Umbilical cord (tissue), 1 donor: ENCODE measurements at regions not wholly inside any gene's neighbourhood (a gene's known extent, or its start where the extent isn't known, plus 50 kb on each side); places are given as distances from the start of the nearest gene placed in this dataset.
A peak's percentile ranks its signal among the peaks of the same experiment; 100 is the strongest.

Experiments used
- DNase-seq: peaks from one replicate; pipeline ENCODE4 v3.0.0-alpha.2; 2015; ENCODE audit warnings: low spot score

DNA sequence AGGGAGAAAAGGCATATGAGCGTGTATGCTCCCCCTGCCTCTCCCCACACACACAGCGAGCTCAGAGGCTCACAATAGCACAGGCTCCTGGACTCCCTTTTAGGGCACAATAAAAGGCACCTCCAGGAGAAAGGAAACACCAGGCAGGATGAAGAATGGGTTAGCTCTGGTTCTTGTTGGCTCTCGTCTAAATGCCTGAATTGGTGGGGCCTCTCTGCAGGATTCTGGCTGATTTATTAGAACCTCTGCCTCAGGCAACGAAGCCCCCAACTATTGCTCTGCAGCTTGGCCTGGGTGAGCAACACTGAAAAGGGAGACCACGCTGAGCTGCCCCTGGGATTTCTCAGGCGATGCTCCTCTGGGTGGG lies 590.9 kb upstream of the PLXNA2 start:
- peak; percentile 15 for DNase-seq

DNA sequence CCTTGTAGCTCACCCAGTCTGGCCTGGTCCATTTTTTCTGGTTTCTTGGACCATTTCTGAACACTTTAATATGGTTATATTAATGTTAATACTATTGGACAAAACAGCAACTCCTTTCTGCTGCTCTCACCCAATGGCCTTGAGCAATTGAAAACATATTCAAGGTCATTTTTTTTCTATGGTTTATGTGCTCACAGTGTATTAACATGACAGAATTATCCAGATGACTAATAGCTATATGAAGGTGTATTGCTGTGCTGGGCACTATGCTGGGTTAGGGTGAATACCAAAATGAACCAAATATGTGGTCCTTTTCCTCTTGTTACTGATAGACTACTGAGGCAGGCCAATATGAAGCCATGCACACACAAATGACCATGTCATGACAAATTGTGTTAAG lies 591.6 kb upstream of the PLXNA2 start:
- no peak for DNase-seq

DNA sequence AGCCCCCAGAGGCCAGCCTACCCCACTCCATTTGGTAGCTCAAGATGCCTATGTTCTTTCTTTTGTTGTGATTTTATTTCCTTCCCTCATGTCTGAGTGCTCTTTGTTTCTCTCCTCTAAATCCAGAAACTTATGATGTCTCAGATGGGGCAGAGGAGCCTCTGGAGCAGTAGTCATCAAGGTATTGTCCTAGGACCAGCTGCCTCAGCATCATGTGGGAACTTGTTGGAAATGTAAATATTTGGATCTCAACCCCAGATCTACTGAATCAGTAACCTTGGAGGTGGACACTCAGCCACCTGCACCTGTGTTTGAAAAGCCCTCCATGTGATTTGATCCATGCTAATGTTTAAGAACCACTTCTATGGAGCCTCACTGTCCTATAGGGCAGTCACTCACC lies 593.1 kb upstream of the PLXNA2 start:
- DNase-seq, result no peak

DNA sequence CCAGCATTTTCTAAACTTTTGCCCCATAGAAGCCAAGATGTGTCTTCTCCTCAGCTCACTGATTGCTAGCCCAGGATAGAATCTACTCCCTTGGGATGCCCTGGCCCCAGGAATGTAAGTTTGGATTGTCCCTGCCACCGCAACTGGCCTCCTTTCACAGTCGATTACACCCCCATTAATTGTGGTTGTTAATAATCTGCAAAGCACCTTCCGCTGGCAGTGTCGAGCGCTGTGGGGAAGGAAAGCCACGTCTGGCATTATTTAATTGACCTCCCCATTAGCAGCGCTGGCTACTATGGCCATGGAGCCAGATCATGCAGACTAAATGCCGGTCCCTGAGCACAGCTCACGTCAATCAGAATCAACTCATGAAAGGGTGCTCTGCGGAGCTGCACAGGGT lies 597.3 kb upstream of the PLXNA2 start:
- DNase-seq, result no peak

DNA sequence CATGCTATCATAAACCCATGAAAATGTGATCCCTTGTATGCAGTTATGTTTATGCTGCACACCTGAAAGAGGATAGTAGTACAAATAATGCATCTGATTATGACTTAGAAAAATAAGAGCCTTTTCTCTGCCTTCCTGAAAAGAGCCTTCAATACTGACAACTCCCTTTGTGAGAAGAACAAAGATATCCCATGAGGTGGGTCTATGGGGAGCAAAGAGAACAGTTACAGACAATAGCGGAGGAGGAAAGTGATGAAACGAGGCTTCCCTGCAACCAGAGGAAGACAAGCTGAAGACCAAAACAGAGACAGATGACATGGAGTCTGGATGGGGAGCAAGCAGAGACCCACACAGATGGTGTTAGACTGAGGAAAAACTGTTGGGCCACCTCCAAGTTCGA lies 598.3 kb upstream of the PLXNA2 start:
- no peak for DNase-seq

DNA sequence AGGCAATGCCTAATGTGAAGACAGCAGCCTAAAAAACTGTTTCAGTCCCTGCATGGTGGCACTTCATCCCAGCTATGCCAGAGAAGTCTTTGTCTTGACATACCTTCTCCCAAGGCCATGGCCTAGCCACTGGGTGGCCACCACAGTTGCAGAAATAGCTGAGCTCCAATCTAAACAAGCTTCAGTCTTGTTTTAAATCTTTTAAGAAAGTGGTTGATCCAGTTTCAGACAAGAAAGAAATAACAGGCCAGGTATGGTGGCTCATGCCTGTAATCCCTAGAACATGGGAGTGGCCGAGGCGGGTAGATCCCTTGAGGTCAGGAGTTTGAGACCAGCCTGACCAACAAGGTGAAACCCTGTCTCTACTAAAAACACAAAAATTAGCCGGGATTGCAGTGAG lies 600.0 kb upstream of the PLXNA2 start:
- DNase-seq, result no peak

DNA sequence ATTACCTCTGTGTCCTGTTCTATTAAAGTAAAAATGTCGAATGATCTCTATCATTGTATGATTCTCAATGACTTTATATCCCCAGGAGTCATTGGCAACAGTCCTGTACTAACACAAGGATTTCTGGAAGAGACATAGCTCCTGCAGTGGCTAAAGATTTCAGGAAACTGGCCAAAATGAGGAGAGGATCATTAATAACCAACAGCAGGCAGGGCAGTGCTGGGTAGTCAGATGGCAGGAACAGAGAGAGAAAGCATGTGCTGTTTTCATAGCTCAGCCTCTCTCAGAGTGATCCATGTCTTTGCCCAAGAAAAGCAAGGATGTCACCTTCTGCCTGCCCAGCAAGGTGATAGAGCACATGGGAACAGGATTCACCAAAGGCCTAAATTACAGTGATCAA lies 604.7 kb upstream of the PLXNA2 start:
- no peak for DNase-seq

DNA sequence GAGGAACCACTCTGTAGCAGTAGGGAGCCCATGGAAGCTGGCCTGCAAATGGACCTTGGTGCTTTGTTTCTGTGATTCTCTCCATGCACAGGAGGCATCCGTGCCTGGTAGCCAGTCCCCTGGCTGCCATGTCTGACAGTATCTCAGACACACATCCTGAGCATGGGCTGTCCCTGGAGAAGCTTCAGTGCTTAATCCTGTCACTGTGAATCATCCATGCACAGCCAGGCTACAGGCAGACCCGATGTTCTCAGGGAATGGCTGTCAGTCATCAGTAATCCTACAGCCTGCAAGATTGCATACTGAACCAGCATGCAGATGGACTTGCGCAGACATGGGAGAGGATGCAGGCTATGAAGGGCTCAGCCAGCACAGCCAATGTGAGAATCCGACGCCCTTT lies 606.3 kb upstream of the PLXNA2 start:
- no peak for DNase-seq

DNA sequence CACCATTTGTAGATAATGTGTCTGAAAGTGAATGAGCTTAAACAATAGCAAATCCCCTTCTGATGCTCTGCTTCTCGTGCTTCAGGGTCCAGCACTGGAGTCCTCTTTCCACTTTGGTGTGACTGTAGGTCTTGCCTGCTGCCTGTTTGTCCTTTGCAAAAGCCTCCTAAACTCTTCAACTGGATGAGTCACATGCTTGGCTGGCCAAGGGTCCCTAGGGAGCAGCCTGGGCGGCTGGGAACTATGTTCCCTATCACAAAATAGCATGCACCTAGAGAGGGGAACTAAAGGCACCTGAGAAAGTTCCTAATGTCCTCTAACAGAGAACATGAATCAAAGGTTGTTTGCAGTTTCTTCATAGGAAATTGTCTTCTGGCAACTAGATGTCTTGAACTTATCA lies 607.2 kb upstream of the PLXNA2 start:
- DNase-seq, result no peak

DNA sequence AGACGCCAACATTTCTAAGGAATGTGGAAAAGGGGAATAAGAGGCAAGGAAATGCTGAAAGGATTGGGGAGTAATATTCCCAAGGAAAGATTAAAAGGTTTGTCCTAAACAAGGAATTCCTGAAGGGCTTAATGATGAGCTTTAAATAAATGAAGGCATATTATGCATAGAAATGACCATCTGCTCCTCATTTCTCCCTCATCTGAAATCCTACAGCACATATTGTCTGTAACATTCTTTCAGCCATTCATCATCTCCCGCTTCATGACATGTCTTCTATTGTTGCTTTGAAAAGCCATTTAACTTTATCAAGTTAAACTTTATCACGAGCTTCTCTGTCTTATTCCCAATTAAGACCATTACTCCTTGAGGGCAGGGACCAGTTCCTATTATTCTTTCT lies 608.7 kb upstream of the PLXNA2 start:
- no peak for DNase-seq

DNA sequence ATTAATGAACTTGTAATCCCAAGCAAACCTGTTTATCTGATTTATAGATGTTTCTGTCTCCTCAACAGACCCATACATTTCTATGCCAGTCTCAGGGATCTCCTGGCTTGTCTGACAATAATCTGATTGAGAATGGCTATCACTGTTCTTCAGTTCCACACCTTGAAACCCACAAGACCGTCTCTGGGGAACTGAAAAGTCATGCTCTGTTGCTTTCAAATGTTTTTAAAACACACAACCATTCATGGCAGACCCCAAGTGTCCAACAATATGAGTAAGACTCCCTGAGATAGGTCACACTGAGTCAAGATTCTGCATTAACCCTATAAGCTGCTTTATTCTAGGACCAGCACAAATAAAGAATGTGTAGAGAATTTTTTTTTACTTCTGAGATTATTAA lies 611.2 kb upstream of the PLXNA2 start:
- DNase-seq, result no peak

DNA sequence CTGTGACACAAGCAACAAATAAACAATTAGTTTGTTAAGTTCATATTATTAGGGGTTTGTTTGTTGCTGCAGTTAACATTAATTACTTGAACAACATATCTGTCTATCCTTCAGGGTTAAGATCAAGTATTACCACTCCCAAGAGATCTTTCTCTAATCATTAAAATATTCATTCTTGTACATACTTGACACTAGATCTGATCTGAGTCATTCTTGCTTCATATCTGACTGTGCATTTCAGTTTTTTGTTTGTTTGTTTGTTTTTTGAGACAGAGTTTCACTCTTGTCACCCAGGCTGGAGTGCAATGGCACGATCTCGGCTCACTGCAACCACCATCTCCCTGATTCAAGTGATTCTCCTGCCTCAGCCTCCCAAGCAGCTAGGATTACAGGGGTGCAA lies 613.3 kb upstream of the PLXNA2 start:
- DNase-seq, result no peak

DNA sequence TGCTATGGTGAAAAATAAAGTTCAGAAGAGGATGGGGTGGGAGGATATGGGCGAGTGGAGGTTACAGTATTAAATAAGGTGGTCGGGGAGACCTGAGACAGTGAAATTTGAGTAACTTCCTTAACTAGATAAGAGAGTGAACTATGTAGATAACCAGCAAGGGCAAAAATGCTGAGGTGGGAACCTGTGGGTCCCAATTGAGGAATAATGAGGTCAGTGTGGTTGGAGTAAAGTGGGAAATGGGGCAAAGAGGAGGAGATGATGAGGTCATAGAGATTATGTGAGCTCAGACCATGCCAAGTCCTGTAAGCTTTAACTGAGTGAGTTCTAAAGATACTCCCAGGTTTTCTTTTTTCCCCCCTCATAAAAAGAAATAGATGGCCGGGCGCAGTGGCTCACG lies 614.6 kb upstream of the PLXNA2 start:
- no peak for DNase-seq

DNA sequence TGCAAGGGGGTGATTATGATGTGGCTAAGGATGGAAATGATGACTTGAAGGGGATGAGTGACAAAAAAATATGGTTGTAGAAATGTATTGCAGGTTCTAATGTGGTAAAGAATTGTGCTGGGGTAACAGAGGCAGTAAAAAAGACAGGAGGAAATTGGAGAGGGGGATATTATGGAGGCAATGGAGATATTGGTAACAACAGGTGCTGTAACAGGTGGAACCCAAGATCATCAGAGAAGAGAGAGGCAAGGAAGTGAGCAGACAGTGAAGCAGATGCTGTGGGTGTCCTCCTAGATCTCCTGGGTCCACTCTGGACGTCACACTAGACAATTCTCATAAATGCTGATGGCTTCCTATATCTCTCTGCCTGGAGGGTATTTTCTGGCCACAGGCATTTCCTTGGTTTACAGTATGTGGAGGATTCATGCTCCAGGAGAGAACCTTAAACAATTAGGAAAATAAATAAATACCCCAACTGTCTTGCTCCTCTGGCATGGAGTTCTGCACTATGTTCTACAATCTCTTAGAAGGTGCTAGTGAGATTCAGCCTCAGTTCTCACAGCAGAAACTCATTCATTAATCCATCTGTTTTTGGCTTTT lies 620.3 kb upstream of the PLXNA2 start:
- no peak for DNase-seq

DNA sequence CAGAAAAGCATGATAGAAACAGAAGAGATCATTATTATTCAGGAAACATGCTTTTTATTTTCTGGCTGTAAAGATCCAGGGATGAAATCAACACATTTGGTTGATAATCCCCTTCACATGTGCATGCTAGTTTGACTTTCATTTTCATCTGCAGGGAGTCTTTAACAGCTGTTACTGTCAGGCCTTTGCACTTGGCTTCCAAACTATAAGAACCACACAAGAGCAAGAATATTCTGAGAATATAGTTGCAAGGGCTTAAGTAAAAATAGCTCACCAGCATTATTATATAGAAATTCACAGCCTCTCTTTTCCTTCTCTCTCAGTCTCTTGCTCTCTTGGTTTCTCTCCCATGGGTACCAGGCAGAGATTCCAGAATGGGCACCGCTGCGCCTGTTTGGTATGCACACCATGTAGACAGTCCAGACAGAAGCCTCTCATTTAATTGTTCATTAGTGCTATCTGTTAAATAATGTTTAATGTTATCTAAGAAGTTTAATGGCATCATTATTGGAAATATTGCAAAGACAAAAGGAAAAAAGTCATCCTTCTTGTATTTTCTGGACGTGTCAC lies 622.3 kb upstream of the PLXNA2 start:
- DNase-seq, result peak; percentile 22

DNA sequence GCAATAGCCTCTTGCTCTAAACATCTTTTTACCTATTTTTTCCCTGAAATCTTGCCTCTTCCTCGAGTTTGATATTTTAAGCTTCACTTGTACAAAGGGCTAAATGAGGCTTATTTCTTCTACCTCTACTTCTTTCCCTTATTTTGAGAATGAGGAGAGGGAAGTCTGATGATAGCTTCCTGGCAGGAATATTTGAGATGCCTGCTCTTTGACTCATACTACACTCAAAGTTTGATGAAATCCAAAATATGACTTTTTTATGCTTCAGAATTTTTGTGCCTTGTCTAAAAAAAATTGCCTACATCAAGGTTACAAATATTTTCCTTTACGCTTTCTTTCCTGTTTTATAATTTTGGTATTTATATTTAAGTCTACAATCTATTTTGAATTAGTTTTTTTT lies 624.4 kb upstream of the PLXNA2 start:
- peak; percentile 19 for DNase-seq

DNA sequence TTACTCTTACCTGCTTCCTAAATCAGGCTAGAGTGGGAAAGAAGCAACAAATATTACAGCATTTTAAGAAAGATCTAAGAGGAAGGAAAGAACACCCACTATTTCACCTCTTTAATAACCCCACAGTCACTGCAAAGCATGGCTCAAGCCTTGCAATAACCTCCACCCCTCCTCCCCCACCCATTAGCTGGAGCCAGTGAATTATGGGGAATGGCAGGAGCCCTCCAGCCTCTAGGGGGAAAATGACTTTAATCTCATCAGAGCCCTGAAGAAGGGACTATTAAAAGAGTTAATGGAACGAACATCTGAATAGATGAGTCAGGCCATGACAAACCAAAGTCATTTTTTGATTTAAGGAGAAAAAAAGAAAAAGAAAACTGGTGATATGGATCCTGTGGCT lies 630.7 kb upstream of the PLXNA2 start:
- DNase-seq, result no peak

DNA sequence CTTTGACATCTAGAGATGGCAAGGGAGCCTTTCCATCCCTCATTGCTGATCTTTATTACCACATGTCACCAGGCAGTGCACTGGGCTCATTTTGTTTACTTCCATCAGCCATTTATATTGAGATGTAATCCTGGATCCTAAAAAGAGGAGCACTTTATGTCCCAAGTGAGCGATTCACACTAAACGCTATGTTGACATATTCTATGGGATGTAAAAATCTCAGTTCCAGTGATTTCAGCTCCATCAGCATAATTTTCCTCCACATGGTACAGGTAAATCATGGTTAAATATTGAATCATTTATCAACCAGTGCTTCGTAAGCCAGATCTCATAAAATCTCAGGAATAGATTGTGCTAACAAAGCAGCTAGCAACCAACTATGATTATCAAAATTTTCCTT lies 634.8 kb upstream of the PLXNA2 start:
- DNase-seq, result no peak

DNA sequence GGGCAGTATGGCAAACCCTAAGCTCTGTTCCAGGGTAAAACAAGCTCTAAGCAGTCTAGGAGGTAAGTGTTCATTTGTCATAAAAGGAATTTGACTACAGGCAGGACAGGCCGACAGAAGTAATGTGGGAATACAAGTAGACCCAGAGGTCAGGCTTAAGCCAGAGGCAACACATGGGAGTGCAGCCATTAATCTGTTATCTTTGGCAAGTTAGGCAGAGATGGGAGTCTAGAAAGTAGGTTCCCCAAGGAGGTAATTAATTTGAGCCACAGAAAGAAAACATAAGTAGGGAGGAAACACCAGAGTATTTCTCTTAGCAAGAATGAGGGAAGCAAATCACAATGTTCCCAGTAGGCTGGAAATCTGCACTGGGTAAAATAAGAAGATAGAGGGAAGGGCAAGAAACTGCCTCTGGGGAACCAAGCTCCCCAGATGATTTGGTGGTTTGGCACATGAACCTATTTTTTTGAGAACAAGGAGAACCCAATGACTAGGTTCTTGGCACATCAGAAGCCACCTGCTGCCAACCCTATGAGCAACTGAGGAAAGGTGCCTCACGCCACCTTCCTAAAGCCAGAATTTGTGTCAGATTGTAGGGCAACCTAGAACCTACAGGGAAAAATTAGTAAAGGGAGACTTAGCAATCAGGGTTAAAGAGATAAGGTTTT lies 636.4 kb upstream of the PLXNA2 start:
- peak; percentile 6 for DNase-seq

DNA sequence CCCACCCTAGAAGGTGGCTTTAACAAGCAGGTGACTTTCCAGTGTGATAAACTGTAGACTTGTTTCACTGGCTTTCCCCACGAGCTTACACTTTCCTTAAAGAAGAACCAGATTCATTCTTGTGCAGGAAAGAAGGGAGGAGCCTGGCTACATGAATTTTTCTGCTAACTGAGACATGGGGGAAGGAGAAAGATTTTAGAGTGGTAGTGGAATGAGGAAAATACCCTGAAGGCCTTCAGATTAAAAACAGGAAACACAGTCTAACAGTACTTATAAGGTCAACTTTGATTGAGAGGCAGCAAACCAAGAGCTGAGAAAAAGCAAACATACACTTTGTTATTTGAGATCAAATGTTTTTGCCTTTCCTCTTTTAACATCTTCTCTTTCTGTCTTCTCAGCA lies 640.9 kb upstream of the PLXNA2 start:
- DNase-seq, result peak; percentile 56

DNA sequence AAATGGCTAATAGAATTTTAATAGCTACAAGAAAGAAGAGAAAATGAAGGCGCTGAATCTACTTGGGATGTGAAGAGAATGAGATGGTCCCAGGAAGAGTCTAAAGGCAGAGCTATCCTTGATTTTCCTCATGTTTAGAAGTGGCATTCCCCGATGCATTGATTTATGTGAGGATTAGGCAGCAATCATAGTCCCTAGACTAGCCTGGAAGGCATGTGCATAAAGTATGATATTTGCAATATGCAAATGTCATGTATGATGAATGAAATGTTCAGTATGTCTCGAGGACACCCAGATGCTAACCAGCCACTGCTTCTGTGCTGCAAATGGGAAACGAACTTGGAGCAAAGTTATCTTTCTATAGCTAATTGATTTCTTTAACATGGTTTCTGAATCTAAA lies 641.5 kb upstream of the PLXNA2 start:
- no peak for DNase-seq

DNA sequence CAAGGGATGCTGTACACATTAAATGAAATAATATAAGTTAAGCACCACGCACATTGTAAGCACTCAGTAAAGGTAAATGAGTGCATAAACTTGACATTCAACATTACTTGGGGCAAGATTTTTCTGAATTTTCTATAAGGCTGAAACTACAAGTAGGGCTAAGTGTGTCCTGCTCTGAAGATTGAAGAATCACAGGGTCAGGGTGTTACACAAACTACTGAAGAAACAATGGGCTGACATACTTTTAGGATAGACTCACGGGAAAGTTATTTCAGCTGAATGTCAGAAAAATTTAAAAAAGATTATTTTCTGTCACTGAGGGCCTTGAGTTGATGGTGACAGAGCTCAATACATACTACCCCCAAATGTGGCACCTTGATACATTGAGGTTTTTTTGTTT lies 644.2 kb upstream of the PLXNA2 start:
- no peak for DNase-seq

DNA sequence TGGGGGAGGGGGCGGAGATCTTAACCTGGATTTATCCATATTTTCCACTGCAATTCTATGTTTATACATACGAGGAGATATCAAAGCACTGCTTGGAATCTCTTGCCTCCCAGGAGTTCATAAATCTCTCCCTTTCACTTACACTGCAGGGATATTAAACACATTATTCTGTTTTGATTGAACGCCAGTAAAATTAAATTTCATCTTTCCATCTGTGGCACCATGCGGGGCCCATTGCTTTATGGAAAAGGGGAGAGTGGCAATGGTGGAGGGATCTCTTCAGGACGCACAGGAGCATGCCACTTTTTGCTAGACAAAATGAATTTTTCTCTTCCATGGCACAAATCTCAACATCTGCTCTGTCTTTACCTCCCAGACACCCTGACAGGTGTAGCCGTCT lies 648.0 kb upstream of the PLXNA2 start:
- no peak for DNase-seq

DNA sequence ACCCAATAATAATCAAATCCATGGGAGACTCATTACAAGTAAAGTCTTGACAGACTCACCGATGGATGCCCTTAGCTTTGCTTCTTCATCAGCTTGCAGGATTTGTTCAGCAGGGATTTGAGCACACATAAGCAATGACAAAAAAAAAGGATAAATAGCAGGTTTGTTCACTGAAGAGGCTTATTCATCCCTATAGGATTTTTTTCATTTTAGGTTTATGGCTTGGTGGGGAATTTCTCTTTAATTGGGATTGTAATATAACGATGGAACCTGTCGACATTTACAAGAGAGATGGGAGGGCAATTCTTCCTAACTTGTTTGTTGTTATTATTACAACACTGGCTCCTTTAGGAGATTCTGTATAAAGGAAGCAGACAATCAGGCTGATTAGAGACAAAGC lies 649.1 kb upstream of the PLXNA2 start:
- no peak for DNase-seq
